Loucy (cell line): ENCODE measurements at regions not wholly inside any gene's neighbourhood (a gene's known extent, or its start where the extent isn't known, plus 50 kb on each side); places are given as distances from the start of the nearest gene placed in this dataset.

Experiments
- H2AFZ ChIP-seq: fragments of 200-600 bp; sonication (generic); 2 replicates; pipeline ENCODE4 v1.6.0; 2016; ENCODE audit warnings: antibody characterized with exemption, mild to moderate bottlenecking, low read length, moderate library complexity
- H3F3A ChIP-seq: fragments of 200-600 bp; 2 replicates; pipeline ENCODE4 v1.6.0; 2016; ENCODE audit warnings: antibody characterized with exemption, low read depth, mild to moderate bottlenecking
- H3K27me3 ChIP-seq: fragments of 200-600 bp; sonication (generic); 2 replicates; pipeline ENCODE4 v1.6.1; 2014; ENCODE audit warnings: low read length, mild to moderate bottlenecking; ENCODE audit not compliant: insufficient read depth, poor library complexity, severe bottlenecking
- H3K36me3 ChIP-seq: fragments of 200-600 bp; sonication (generic); 2 replicates; pipeline ENCODE4 v1.6.1; 2016; ENCODE audit warnings: low read length; ENCODE audit not compliant: insufficient read depth
- H3K4me1 ChIP-seq: fragments of 200-600 bp; sonication (generic); 2 replicates; pipeline ENCODE4 v1.5.1; 2014; ENCODE audit warnings: low read length, mild to moderate bottlenecking; ENCODE audit not compliant: insufficient read depth, poor library complexity, severe bottlenecking
- H3K4me2 ChIP-seq: fragments of 200-600 bp; sonication (generic); 2 replicates; pipeline ENCODE4 v1.6.0; 2014; ENCODE audit warnings: antibody characterized with exemption, low read length, low read depth, mild to moderate bottlenecking; ENCODE audit not compliant: poor library complexity, severe bottlenecking
- H3K4me3 ChIP-seq: fragments of 200-600 bp; sonication (generic); 2 replicates; pipeline ENCODE4 v1.5.1; 2014; ENCODE audit warnings: low read length, mild to moderate bottlenecking, mixed read lengths; ENCODE audit not compliant: poor library complexity, severe bottlenecking
- H3K79me2 ChIP-seq: fragments of 200-600 bp; sonication (generic); 2 replicates; pipeline ENCODE4 v1.6.1; 2014; ENCODE audit warnings: low read length; ENCODE audit not compliant: insufficient read depth
- H3K9ac ChIP-seq: fragments of 200-600 bp; sonication (generic); 2 replicates; pipeline ENCODE4 v1.6.0; 2014; ENCODE audit warnings: mild to moderate bottlenecking, low read depth, low read length, moderate library complexity; ENCODE audit not compliant: poor library complexity, severe bottlenecking
- H3K9me2 ChIP-seq: fragments of 200-600 bp; sonication (generic); replicated peaks from 2 replicates; pipeline ENCODE4 v1.6.1; 2016; ENCODE audit warnings: low read depth, low read length, mixed read lengths
- H3K9me3 ChIP-seq: fragments of 200-600 bp; sonication (generic); 2 replicates; pipeline ENCODE4 v1.6.1; 2014; ENCODE audit warnings: mild to moderate bottlenecking, antibody characterized with exemption, low read length, low read depth; ENCODE audit not compliant: insufficient read depth
- H4K20me1 ChIP-seq: fragments of 200-600 bp; sonication (generic); 2 replicates; pipeline ENCODE4 v1.6.0; 2014; ENCODE audit warnings: antibody characterized with exemption, low read length, mild to moderate bottlenecking; ENCODE audit not compliant: insufficient read depth, poor library complexity, severe bottlenecking
- CTCF ChIP-seq: fragments of 200-600 bp; sonication (generic); conservative IDR thresholded peaks from 2 replicates; pipeline ENCODE4 v1.5.1; 2014; ENCODE audit warnings: mild to moderate bottlenecking, antibody characterized with exemption, low read length
- EZH2phosphoT487 ChIP-seq: fragments of 200-600 bp; IDR thresholded peaks from 2 replicates; pipeline ENCODE4 v1.6.1; 2018; ENCODE audit warnings: antibody characterized with exemption, mild to moderate bottlenecking, moderate library complexity, borderline replicate concordance

- Histone ChIP-seq H3K79me2 (no peaks in the 10 kb centered on the region), H3K9ac (no peak overlapping the region), H3K4me1 (peaks cover 21% of the 10 kb centered on the region), H3F3A (no peaks in the 10 kb centered on the region), H3K27me3 (no peaks in the 10 kb centered on the region), H4K20me1 (no peaks in the 10 kb centered on the region), H3K9me2 (no peaks in the 10 kb centered on the region), H3K36me3 (no peaks in the 10 kb centered on the region), H2AFZ (no peak overlapping the region), H3K9me3 (no peaks in the 10 kb centered on the region), H3K4me2 (no peak overlapping the region), H3K4me3 (no peak overlapping the region)
- TF ChIP-seq CTCF = no peak
- no peak for TF ChIP-seq EZH2phosphoT487
These were observed 161.5 kb upstream of the TPM1 start for GRCh38 chr15:62881056-62881455.

GRCh38 chr15:62883938-62884479 lies 158.5 kb upstream of the TPM1 start:
- Histone ChIP-seq H3K9me2 (no peaks in the 10 kb centered on the region), H3K4me2 (no peak overlapping the region), H3K36me3 (no peaks in the 10 kb centered on the region), H3K4me1 (peaks cover 19% of the 10 kb centered on the region), H3K9ac (no peak overlapping the region), H3F3A (no peaks in the 10 kb centered on the region), H3K9me3 (no peaks in the 10 kb centered on the region), H2AFZ (no peak overlapping the region), H3K79me2 (no peaks in the 10 kb centered on the region), H3K4me3 (no peak overlapping the region), H4K20me1 (no peaks in the 10 kb centered on the region), H3K27me3 (no peaks in the 10 kb centered on the region)
- TF ChIP-seq CTCF = no peak
- TF ChIP-seq EZH2phosphoT487 = no peak

DNA sequence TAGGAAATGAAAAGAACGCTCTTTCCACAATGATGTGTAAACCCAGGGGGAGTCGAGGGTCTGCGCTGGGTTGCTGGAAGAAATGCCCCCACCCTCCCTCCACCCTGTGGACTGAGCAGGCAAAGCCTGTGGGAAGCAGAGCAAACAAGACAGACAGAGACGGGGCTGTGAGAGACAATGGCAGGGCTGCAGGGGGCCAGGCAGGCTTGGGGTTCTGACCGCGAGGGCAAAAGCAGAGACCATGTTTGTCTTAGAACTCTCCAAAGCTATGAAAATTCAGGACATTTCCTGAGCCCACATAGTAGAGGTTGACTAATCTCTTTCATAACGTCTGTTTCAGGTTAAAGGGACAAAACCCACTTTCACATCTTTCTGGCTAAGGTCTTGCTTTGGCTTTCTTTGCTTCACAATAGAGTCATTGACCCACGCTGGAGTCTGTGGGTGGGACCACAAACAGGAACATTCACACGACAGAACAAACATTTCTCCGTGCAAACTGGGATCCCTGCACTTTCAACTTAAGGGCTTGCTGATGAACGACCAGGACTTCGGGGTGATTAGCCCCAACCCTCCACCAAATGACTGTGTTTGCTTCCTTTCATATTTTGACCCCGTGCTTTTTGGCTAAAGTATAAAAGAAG lies 156.0 kb upstream of the TPM1 start:
- no peak for TF ChIP-seq CTCF
- TF ChIP-seq EZH2phosphoT487 = no peak
- Histone ChIP-seq H3K4me3 (no peak overlapping the region), H3K9me2 (no peaks in the 10 kb centered on the region), H3K36me3 (no peaks in the 10 kb centered on the region), H3K4me2 (no peak overlapping the region), H3K79me2 (no peaks in the 10 kb centered on the region), H3F3A (no peaks in the 10 kb centered on the region), H3K27me3 (no peaks in the 10 kb centered on the region), H3K9ac (no peak overlapping the region), H3K9me3 (no peaks in the 10 kb centered on the region), H3K4me1 (peaks cover 9% of the 10 kb centered on the region), H2AFZ (no peak overlapping the region), H4K20me1 (no peaks in the 10 kb centered on the region)
